AG09309 (cell line): ENCODE measurements at regions not wholly inside any gene's neighbourhood (a gene's known extent, or its start where the extent isn't known, plus 50 kb on each side); places are given as distances from the start of the nearest gene placed in this dataset.

Source experiments
- DNase-seq: peaks from one replicate; pipeline ENCODE4 v3.0.0-alpha.2; 2010; ENCODE audit warnings: low read depth
- H3K4me3 ChIP-seq: 2 replicates; pipeline ENCODE4 v1.5.1; 2011; ENCODE audit warnings: mild to moderate bottlenecking, low read depth, low read length, moderate library complexity; ENCODE audit not compliant: control insufficient read depth
- TF ChIP-seq, protein P1 (sequence below): IDR thresholded peaks from 2 replicates; pipeline ENCODE4 v1.5.1; 2011; ENCODE audit warnings: mild to moderate bottlenecking, low read depth, low read length, inconsistent platforms; ENCODE audit not compliant: insufficient read depth, control insufficient read depth; ENCODE audit errors: missing control alignments

DNA sequence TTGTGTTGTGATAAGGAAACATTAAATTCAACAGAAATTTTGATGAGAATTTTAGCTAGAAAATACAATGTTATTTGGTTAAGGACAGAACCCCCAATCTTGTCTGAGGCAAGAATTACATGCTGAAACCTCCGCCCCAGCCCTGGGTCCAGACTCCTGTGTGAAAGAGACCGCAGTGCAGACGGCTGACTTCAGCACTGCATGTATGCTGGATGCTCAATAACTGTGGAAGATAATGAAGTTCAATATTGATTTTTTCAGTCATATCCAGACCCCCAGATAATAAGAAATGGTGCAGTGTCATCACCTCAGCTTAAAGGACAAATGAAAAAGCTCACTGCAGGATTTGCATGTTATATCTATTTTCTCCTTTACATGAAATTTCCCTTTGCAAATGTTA is 188.3 kb upstream of the CNTN4 start:
- TF ChIP-seq, protein P1, sequence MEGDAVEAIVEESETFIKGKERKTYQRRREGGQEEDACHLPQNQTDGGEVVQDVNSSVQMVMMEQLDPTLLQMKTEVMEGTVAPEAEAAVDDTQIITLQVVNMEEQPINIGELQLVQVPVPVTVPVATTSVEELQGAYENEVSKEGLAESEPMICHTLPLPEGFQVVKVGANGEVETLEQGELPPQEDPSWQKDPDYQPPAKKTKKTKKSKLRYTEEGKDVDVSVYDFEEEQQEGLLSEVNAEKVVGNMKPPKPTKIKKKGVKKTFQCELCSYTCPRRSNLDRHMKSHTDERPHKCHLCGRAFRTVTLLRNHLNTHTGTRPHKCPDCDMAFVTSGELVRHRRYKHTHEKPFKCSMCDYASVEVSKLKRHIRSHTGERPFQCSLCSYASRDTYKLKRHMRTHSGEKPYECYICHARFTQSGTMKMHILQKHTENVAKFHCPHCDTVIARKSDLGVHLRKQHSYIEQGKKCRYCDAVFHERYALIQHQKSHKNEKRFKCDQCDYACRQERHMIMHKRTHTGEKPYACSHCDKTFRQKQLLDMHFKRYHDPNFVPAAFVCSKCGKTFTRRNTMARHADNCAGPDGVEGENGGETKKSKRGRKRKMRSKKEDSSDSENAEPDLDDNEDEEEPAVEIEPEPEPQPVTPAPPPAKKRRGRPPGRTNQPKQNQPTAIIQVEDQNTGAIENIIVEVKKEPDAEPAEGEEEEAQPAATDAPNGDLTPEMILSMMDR = no peak
- H3K4me3 ChIP-seq = no peak overlapping the region
- DNase-seq = no peak

DNA sequence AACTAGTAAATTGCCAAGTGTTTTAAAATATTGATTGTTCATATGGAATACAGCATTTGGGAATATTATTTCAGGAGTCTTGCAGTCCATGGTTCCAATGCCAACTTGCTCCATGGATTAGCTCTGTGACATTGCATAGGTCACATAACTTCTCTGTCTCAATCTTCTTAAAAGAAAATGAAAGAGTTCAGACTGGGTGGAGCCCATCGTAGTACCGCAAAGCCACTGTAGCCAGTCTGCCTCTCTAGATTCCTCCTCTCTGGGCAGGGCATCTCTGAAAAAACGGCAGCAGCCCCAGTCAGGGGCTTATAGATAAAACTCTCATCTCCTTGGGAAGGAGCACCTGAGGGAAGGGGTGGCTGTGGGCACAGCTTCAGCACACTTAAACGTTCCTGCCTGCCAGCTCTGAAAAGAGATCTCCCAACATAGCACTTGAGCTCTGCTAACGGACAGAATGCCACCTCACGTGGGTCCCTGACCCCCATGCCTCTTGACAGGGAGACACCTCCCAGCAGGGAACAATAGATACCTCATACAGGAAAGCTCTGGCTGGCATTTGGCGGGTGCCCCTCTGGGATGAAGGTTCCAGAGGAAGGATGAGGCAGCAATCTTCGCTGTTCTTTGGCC is 168.8 kb upstream of the CNTN4 start:
- TF ChIP-seq, protein P1 = no peak
- H3K4me3 ChIP-seq = no peak overlapping the region
- DNase-seq = no peak

DNA sequence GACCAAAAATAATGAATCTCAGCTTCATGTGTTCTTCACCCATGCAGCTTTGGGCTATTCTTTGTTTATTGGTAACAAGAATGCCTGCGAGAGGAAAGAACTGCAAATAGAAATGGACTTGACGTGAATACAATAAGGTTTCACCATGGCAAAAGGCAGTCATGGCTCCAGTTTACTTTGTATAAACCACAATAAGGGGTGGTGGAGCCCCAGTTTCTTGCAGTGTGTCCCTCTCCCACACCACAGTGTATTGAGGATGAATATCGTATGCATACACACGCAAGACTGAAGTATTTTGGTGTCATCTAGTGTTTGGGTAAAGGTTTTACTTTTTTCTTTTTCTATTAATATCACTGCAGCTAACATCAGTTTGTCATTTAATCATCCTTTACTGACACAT is 159.7 kb upstream of the CNTN4 start:
- TF ChIP-seq, protein P1 = no peak
- no peak for DNase-seq
- no peak overlapping the region for H3K4me3 ChIP-seq

DNA sequence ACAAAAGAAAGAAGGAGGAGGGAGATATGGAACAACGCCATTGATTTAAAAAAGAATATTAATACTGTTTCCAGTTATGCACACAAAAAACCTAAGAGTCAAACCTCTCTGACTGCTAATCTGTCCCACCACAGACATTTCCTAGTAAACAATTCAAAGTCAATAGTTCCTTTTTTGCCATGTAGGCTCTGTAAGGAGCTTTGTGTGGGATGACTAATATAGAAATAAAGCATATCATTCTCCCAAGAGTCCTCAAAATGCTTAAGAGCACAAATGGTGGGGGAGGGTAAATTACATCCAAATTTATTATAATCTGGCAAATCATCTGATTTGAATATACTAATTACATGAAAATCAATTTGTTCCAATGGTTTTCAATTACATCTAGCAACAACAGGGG is 155.9 kb upstream of the CNTN4 start:
- H3K4me3 ChIP-seq = no peak overlapping the region
- no peak for DNase-seq
- TF ChIP-seq, protein P1 = no peak

DNA sequence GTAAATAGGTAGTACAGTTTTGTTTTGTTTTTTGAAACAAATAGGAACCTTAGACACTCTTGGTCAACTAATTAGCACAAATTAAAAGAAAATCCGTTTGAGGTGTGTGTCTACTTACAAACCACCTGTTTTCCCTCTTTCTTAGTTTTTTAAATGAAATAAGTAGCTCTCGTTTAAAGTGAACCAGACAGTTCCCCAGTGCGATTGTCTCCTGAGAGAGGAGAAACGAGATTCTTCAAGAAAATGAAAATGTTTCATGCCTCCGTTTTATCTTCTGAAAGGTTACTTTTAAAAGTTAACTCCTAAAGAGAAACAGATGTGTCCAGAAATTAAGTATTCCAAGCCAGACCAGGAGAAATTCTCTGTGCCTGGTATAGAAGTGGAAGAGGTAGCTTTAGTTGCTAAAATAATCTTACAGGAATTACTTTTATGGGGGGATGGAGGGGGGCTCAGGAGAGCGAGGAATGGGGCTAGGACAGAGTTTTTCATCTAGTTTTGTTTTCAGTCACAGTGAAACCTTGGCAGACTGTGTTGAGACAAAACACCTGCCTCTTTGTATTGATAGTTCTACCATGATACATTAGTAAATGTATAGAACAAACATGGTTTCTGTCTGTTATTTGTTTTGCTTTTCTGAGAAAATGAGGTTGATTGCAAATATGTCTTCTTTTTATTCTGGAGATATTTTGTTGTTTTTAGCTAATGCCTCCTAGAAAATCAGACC is 155.1 kb upstream of the CNTN4 start:
- DNase-seq = no peak
- H3K4me3 ChIP-seq = no peak overlapping the region
- TF ChIP-seq, protein P1 = no peak

DNA sequence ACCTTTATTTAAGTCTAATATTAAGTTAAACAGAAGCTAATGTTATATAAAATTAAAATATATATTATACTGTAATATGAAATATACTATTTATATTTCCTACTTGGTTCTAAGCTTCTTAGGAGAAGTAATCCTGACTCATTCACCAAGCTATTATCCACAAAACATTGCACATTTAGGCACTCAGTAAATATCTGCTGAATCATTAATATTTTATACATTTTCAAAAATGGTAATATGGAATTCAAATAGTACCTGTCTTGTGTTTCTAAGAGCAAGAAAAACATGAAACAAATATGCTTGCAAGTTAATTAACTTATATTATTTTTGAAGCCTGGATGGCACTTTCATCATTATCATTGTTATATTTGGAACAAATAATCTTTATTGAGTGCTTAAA is 153.0 kb upstream of the CNTN4 start:
- H3K4me3 ChIP-seq = no peak overlapping the region
- TF ChIP-seq, protein P1 = no peak
- no peak for DNase-seq
